ENCODE measurements at regions not wholly inside any gene's neighbourhood (a gene's known extent, or its start where the extent isn't known, plus 50 kb on each side); places are given as distances from the start of the nearest gene placed in this dataset.

DNA sequence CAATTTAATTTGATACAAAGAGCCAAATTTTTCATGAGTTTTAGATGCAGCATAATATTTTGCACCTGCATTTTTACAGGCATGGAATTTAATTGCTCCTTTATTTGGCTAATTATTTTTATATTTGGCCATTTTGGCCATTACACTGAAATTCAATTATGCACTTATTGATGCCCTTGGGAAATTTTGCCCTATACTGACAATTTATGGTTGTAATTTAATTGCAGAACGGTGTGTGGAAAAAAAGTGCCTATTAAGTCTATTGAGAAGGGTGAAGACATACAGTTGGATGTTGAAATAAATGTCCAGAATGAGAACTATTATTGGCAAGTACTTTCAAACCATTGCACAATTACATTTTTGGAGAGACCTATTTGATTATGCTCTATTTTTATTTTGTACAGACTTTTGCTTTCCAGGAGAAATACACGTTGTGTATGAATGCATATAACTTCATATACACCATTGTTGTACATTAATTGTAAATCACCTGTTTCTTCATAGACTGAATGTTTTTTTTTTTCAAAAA is 1319.3 kb upstream of the CDH2 start:
- Histone ChIP-seq H2AFZ (ENCODE audit: low read length) (no peak overlapping the region), H4K91ac (replicated peaks; ENCODE audit: insufficient read length, low read length) (no peak overlapping the region), H2AK5ac (ENCODE audit: low read depth, low read length) (no peak overlapping the region), H3K9me3 (ENCODE audit: insufficient read depth in 2 of 2, low read depth in 1 of 2, low read length in 1 of 2) (no peaks in the 10 kb centered on the region), H2BK12ac (ENCODE audit: low read depth, low read length) (no peak overlapping the region), H2BK15ac (ENCODE audit: low read length) (no peak overlapping the region), H4K8ac (ENCODE audit: extremely low read depth, insufficient read depth, low read length) (no peak overlapping the region), H3K4me3 (ENCODE audit: extremely low read depth in 1 of 4, insufficient read depth in 2 of 4, low read depth in 3 of 4, low read length in 4 of 4) (no peak overlapping the region), H3K23me2 (ENCODE audit: low read depth, low read length) (no peaks in the 10 kb centered on the region), H3K9ac (replicated peaks in 1 of 4; ENCODE audit: extremely low read depth in 1 of 4, low read depth in 3 of 4, low read length in 3 of 4) (no peak overlapping the region), H3K27ac (ENCODE audit: low read depth, low read length) (no peak overlapping the region), H2BK120ac (replicated peaks; ENCODE audit: low read depth, low read length) (no peak overlapping the region), H3K14ac (ENCODE audit: insufficient read length) (no peak overlapping the region), H2BK20ac (ENCODE audit: low read length) (no peak overlapping the region), H3K4ac (replicated peaks; ENCODE audit: insufficient read length, low read depth, low read length) (no peak overlapping the region), H3K56ac (replicated peaks; ENCODE audit: insufficient read length, low read depth, low read length) (no peak overlapping the region), H4K5ac (ENCODE audit: insufficient read length, low read depth, low read length) (no peak overlapping the region), H3K27me3 (replicated peaks in 1 of 4; ENCODE audit: control insufficient read depth in 3 of 4, extremely low read depth in 1 of 4, insufficient read depth in 3 of 4, low read length in 3 of 4) (no peaks in the 10 kb centered on the region), H2BK5ac (ENCODE audit: low read depth, low read length) (no peak overlapping the region), H3K23ac (ENCODE audit: insufficient read length) (no peak overlapping the region), H3K79me1 (ENCODE audit: low read depth, low read length) (no peaks in the 10 kb centered on the region), H4K20me1 (replicated peaks in 1 of 2; ENCODE audit: control insufficient read depth in 1 of 2, insufficient read depth in 2 of 2, low read length in 2 of 2) (no peaks in the 10 kb centered on the region), H3K4me2 (ENCODE audit: insufficient read depth in 1 of 2, low read depth in 2 of 2, low read length in 2 of 2) (no peak overlapping the region), H3K79me2 (ENCODE audit: control insufficient read depth in 1 of 2, insufficient read depth in 2 of 2, low read length in 2 of 2) (no peaks in the 10 kb centered on the region), H3K4me1 (replicated peaks in 1 of 4; ENCODE audit: control insufficient read depth in 3 of 4, insufficient read depth in 4 of 4, low read length in 3 of 4) (no peaks in the 10 kb centered on the region), H3K18ac (ENCODE audit: extremely low read depth, low read length) (no peak overlapping the region), H3K36me3 (ENCODE audit: control insufficient read depth in 2 of 4, insufficient read depth in 4 of 4, low read length in 3 of 4) (no peaks in the 10 kb centered on the region)
- FAIRE-seq (no peak), DNase-seq (ENCODE audit: low read depth in 1 of 2, low spot score in 2 of 2) (no peak)
- WGBS, 2 experiments (ENCODE audit: extremely low coverage in 1 of 2, insufficient coverage in 1 of 2, insufficient read length in 1 of 2, insufficient replicate concordance in 2 of 2, low coverage in 1 of 2, low lambda C conversion rate in 2 of 2, missing lambda C conversion rate in 1 of 2), result 95% methylated on average over 2 of the region's 2 CpGs; no CpG with 5 or more reads in 1 of the 2 experiments
- TF ChIP-seq RXRA (IDR thresholded peaks at IDR 0.05; ENCODE audit: insufficient read depth, low read depth, low read length) (no peak), RFX5 (IDR thresholded peaks at IDR 0.05; ENCODE audit: borderline replicate concordance, low read depth, low read length) (no peak), BCL11A (IDR thresholded peaks at IDR 0.05; ENCODE audit: low read depth in 2 of 2, low read length in 2 of 2) (no peak), POLR2A (IDR thresholded peaks at IDR 0.05; ENCODE audit: control extremely low read depth in 1 of 2, low read depth in 2 of 2, low read length in 2 of 2) (no peak), JUN (IDR thresholded peaks at IDR 0.05; ENCODE audit: low read depth, low read length) (no peak), EGR1 (IDR thresholded peaks at IDR 0.05; ENCODE audit: borderline replicate concordance, low read depth, low read length) (no peak), HDAC2 (IDR thresholded peaks at IDR 0.05; ENCODE audit: borderline replicate concordance in 1 of 2, low read depth in 2 of 2, low read length in 2 of 2) (no peak), RBBP5 (IDR thresholded peaks at IDR 0.05; ENCODE audit: borderline replicate concordance, low read depth, low read length) (no peak), EZH2 (IDR thresholded peaks at IDR 0.05; ENCODE audit: low read depth, low read length, severe bottlenecking) (no peak), KDM5A (IDR thresholded peaks at IDR 0.05; ENCODE audit: low read length) (no peak), RNF2 (IDR thresholded peaks at IDR 0.05; ENCODE audit: borderline replicate concordance, low read depth, low read length, missing control alignments, poor library complexity, severe bottlenecking) (no peak), EP300 (IDR thresholded peaks at IDR 0.05; ENCODE audit: borderline replicate concordance in 1 of 2, low read depth in 2 of 2, low read length in 2 of 2) (no peak), CREB1 (IDR thresholded peaks at IDR 0.05) (no peak), TAF7 (optimal IDR thresholded peaks at IDR 0.05; ENCODE audit: borderline replicate concordance, low read depth, low read length) (no peak), SP2 (IDR thresholded peaks at IDR 0.05; ENCODE audit: low read length) (no peak)
- POLR2A ChIA-PET (ENCODE audit: partially characterized antibody), result no interaction called here
- CTCF ChIA-PET (ENCODE audit: partially characterized antibody), result no interaction called here
